HG03354 (cell line): ENCODE measurements at regions not wholly inside any gene's neighbourhood (a gene's known extent, or its start where the extent isn't known, plus 50 kb on each side); places are given as distances from the start of the nearest gene placed in this dataset.

Source experiments
- ATAC-seq: cut with Tn5 transposase; IDR thresholded peaks from one replicate; pipeline ENCODE4 v1.9.1; 2021; ENCODE audit warnings: mild to moderate bottlenecking; ENCODE audit not compliant: unreplicated experiment, poor library complexity, severe bottlenecking

DNA sequence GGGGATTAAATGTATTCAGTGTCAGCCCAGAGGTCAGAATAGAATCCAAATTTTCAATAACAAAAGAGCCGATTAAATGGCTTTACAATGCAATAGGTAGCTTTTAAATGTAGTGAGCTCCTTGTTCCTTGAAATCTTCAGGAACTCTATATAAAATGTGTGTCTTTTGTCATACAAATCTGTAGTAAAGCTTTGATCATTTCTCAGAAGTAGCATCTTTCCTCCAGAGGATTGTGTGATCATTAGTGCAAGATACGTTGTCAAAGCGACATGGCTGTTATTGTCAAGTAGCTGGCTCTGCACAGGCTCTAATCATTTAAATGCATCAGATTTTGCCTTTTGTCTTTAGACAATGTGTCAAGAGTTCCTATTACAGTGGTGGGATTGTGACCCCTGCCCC lies 116.1 kb upstream of the NAMPT start:
- ATAC-seq = no peak

DNA sequence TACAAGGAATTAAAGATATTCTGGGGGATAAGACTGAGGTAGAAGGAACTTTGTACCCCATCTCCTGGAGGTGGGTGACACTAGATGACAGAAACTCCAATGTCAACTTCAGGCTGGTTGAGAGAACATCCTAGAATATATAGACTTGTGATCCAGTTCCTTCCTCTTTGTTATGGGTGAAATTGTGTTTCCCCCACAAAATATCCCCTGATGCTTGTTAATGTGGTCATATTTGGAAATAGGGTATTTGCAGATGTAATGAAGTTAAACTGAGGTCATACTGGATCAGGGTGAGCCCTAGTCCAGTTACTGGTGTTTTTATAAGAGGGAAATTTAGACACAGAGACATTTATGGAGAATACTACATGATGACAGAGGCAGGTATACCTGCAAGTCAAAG lies 114.0 kb upstream of the NAMPT start:
- ATAC-seq = no peak

DNA sequence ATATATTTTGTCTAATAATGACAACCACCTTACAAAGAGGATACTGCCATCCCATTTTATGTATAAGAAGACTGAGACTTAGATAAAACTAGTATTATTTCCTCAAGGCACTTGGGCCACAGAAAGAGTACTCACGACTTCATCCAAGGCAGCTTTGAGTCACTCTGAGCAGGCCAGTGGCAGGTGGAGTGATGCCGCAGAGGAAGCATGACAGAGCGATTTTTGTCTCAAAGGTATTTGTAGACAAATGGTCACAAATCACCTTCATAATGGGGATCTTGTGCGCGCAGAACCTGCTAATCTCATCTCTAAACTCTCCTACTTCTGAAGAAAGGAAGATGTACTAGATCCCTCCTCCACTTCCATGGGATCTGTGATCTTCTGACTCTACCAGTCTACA lies 113.2 kb upstream of the NAMPT start:
- no peak for ATAC-seq

DNA sequence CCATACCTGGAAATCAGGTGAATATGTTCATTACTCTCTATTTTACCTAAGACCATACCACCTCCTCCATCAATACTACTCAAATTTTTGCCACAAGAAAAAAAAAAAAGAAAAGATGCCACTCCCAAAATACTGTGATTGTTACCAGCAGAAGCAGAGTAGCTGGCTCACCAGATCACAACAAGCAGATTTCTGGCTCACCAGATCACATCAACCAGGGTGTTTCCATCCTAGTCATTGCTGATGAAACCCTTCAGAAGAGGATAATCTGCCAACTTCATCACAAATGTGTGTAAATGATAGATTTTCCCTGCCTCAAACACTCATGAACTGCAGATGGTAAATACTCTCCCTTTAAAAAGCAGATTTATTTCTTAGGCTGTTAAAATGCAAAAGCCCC lies 109.7 kb upstream of the NAMPT start:
- no peak for ATAC-seq

DNA sequence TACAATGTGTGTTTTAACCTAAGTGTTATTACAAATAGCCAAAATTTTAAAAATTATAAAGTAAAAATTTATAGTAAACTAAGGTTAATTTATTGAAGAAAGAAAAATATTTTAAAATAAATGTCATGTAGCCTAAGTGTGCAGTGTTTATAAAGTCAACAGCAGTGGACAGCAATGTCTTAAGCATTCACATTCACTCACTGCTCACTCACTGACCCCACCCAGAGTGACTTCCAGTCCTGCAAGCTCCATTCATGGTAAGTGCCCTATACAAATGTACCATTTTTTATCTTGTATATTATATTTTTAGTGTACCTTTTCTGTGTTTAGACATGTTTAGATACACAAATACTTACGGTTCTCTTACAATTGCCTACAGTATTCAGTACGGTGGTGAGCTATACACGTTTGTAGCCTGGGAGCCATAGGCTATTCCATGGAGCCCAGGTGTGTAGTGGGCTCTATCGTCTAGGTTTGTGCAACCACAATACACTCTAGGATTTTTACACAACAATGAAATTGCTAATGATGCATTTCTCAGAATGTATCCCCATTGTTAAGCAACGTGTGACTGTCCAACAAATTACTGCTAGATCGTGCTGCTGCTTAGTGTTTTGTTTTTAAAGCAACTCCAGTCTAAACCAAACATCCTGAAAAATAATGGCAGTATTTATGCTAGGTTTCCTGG lies 108.9 kb upstream of the NAMPT start:
- no peak for ATAC-seq

DNA sequence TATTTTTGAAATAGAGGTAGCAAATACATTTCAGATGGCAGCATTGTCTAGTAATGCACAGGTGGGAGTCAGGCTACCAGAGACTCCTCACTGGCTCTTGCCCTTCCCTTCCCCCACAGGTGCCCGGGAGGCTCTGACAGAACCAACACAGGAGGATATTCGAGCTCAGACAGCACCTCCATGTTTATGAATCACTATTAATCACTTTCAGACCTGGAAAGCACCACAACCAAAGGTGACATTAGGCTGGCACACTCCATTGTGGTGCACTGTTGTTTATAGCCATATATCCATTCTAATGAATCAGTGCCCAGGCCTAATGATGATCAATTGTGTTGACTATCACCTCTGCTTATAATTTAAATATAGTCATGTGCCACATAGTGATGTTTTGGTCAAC lies 107.8 kb upstream of the NAMPT start:
- ATAC-seq = no peak

DNA sequence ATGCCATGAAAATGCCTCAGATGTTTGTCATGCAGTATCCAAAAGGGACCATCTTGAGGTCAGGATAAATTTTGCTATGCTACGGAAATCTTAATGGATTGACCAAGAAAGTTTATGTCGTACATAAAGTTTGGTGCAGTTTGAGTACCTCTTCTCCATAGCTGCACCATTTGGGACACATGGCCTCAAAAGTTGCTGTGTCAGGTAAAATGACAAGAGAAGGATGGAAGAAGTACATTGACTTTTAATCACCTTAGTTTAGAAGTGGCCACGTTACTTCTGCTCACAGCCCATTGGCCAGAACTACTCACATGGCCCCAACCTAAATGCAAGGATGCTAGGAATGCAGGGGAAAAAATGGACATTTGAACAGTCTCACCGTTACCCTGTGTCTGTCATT lies 107.4 kb upstream of the NAMPT start:
- ATAC-seq = no peak

DNA sequence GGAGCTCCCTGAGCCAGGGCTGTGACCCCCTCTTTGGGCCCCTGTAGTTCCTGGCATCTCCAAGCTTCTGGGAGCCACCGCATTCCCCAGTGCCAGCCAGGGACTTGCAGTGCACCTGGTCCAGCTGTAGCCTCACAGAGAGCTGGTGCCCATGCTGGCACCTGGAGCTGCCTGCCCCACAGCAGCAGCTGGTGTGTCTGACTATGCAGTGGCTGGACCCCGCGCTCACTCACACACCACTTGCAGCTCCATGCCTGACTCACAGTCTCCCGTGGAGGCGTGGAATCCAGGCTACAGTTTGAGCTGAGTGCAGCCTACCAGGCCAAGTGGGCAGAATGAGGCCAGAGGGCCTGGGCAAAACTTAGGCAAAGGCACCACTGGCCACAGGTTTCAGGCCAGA lies 102.2 kb upstream of the NAMPT start:
- no peak for ATAC-seq

DNA sequence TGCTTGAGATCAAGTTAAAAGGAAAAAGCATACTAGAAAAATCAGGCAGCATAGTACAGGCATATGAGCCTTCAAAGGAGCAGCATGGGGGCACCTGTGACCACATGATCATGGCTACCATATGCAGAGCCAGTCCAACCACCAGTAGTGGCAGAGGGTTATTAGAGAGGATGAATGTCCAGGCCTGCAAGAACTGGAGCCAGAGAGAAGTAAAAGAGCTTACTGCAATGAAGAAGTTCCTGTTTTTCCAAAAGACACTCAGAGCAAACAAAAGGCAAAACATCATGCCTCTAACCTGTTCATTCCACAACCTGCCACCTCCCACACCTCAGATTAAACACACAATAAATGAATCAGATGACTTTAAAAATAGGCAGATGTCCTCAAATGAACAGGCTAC lies 99.6 kb upstream of the NAMPT start:
- ATAC-seq = no peak

DNA sequence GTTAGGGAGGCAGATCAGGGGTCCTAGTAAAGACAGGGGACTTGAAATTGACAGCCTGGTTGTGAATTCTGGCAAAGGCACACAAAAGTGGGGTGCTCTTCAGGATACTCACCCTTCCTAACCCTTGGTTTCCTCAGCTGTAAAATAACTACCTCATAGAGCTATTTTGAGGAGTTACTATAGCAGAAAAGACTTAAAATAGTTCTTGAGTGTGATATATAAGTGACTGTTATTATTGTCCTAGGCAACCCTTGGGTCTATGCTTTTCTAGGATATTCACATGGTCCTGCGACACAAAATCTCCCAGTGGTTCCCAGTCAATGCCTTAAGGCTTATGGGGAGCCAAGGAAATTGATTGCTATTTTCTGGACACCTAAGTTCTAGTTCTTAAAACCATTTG lies 98.1 kb upstream of the NAMPT start:
- ATAC-seq = no peak

DNA sequence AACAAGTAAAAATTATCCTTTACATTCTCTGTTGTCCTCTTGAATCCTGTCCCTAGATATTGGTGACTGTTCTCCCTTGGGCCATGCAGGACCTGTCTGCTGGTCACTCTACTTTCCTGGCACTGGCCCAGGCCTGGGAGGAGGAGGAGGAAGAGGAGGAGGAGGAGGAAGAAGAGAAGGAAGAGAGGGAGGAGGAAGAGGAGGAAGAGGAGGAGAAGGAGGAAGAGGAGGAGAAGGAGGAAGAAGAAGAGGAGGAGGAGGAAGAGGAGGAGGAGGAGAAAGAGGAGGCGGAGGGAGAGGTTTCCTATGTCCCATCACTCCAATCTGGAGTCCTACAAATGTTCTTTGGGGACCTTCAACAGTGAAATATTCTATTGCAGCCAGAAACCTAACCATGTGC lies 97.3 kb upstream of the NAMPT start:
- ATAC-seq = no peak

DNA sequence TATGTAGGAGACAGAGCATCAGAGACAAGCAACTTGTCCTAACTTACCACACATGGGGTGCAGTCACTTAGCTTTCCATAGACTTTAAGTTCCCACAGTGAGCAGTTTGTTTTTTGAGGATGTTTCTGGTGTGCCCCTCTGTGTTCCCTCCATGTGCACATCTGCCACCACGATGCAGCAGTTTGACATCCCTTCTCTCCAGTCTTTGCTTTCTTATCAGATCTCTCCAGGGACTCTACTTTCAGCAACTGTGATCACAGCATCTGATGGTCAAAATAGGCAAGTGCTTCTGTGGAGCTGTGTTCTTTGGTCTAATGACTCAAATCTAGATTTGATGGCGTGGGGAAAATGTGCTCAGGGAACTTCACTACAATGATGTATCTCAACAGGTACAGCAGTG lies 96.5 kb upstream of the NAMPT start:
- no peak for ATAC-seq

DNA sequence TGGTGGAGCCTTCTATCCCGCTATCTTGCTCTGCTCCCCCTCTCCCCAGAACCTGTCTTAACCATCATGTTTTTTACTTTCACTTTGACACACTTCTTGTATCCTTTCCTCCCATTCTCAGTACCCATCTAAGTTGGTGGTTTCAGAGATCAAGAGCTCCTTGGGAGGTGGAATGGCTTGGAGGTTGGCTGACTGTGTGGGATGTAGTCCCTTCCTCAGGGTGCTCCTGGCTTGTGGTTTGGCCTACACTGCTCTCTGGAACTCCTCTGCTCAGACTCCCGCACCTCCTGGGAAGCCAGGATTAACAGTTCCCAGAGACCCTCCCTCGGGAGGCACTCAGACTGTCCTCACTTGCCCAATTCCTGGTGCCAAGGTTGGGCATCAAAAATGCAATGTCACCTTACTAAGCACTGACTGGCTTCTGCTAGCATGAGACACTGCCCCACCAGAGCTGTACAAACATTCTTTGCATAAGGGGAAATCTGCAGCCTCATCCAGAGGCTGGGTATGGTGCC lies 93.1 kb upstream of the NAMPT start:
- ATAC-seq = no peak

DNA sequence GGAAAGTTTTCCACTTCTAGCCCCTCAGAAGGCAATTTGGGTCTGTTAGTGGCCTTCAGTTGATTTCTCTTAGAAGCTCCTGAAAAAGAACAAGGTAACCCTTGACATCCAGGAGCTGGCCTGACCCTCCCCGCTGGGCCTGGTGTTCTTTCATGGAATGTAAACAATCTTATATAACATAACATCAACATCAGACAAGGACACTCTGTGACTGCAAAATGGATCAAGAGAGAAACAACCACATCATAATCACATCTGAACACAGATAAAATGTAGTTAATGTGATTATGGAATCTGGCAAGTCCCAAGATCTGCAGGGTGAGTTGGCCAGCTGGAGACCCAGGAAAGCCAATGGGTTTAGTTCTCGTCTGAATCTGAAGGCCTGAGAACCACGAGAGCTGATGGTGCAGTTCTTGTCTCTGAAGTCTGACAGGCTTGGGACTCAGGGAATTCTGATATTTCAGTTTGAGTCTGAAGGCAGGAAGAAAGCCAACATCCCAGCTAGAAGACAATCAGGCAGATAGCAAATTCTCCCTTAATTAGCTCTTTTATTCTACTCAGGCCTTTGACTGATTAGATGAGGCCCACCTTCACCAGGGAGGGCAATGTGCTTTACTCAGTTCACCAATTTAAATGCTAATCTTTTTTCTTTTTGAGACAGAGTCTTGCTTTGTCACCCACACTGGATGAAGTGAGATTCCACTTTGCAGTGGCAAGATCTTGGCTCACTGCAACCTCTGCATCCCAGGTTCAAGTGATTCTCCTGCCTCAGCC lies 91.4 kb upstream of the NAMPT start:
- ATAC-seq = no peak

DNA sequence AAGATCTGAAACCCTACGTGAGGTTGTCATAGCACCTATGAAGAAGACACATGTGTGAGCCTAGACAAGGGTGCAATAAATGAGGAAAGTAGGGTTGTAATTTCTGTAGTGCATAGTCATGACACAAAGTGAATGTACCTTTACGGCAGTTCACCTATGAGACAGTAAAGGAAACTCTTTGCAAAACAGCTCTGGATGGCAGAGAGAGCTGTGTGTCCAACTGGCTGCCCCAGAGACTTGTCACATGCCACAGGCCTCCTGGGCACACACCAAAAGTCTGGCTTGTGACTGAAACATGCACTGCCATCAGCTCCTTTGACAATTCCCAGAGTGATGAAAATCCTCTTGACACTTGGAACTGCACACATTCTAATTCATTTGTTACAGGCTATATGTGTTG lies 90.7 kb upstream of the NAMPT start:
- ATAC-seq = no peak

DNA sequence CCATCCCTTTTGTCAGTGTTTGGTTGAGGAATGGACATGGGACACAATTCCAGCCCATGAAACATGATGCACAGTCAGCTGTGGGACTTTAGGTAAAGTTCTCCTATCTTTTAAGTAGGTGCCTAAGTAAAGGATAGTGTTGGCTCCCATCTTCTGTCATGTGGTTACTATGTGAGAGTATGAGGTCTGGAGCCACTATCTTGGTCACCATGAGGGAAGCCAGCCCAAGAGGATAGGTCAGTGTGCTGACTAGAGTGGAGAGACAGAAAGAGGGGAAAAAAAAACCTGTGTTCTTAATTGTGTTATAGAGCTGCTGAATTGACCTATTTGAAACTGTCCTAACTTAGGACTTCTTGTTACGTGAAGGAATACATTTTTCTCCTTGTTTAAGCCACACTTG lies 89.7 kb upstream of the NAMPT start:
- no peak for ATAC-seq

DNA sequence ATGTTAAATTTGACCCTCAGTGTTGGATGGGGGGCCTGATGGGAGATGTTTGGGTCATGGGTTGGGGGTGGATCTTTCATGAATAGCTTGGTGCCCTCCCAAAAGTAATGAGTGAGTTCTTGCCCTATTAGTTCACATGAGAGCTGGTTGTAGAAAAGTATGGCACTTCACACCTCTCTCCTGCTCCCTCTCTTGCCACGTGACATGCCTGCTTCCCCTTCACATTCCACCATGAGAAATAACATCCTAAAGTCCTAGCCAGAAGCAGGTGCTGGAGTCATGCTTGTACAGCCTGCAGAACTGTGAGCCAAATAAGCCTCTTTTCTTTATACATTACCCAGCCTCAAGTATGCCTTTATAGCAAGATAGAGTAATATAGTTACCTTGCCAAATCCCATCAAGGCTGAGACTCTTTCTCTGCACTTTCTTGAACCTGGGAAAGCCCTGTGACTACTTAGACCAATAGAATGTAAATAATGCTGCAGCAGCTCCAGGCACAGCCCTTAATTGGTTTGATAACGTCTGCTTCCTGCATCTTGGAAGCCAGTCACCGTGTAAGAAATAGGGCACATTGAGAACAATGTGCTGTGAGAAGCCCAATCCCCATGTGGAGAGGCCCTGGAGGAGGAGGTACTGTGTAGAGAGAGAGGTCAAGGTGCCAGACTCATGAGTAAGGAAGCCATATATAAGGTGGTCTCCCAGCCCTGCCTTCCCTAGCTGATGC lies 88.0 kb upstream of the NAMPT start:
- no peak for ATAC-seq

DNA sequence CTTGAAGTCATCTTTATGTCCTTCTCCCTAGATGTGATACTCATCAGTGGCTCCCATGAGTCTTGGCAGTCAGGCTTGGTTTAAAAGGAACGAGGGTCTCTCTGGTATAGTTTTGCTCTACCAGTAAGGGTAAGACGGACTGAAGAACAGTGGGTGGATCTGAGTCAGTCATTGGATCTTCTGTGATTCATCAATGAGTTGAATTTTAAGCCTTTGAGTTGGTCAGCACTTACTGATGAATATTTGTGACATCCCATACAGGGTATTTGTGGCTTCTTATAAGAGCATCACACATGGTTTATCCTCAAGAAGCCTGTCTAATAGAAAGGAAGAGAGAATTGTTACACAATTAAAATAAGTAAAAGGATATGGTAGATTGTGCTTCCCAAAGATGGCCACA lies 87.3 kb upstream of the NAMPT start:
- ATAC-seq = no peak

DNA sequence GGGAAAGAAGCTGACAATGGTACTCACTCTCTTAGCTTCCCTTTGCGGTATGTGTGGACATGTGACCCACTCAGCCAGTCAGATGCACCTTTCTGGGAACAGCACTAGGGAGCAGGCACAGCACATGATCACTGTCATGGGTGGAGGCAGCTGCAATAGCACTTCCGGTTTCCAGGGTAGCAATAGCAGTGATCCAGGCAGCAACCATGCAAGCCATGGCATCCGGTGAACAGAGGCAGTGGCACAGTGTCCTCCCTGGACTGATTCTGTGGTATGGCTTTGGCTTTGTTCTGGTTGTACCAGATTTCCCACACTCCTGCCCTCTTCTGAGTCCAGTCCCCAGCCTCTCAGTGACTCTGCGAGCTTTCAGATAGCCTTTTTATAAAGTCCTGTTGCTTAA lies 86.8 kb upstream of the NAMPT start:
- no peak for ATAC-seq

DNA sequence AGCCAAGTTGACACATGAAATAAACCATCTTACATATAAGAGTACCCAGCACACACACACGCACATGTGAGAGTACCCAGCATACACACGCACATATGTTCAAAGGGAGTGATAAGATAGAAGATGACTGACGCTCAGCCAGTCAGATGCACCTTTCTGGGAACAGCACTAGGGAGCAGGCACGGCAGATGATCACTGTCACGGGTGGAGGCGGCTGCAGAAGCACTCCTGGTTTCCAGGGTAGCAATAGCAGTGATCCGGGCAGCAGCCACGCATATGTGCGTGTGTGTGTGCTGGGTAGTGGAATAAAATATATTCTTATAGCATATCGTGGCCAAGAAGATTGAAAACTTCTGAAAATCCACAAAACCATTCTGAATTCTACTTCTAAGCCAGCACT lies 85.8 kb upstream of the NAMPT start:
- ATAC-seq = no peak

DNA sequence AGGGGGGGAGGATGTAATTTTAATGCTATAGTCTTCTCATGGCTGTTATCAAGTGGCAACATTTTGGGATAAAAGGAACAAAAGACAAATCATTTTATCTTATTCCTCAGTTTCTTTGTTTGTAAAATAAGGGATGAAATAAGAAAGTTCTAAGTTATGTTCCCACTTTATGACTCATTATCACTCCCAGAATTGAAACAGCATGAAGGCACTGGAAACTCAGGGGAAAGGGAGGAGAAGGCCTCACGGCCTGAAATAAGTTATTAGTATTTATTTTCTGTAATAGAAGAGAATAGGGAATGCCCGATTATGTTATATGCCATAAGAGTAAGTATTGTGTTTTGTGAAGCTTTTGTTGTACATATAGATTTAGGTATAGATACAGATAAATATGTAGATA lies 85.0 kb upstream of the NAMPT start:
- ATAC-seq = no peak
